ENCODE measurements at regions not wholly inside any gene's neighbourhood (a gene's known extent, or its start where the extent isn't known, plus 50 kb on each side); places are given as distances from the start of the nearest gene placed in this dataset.

DNA sequence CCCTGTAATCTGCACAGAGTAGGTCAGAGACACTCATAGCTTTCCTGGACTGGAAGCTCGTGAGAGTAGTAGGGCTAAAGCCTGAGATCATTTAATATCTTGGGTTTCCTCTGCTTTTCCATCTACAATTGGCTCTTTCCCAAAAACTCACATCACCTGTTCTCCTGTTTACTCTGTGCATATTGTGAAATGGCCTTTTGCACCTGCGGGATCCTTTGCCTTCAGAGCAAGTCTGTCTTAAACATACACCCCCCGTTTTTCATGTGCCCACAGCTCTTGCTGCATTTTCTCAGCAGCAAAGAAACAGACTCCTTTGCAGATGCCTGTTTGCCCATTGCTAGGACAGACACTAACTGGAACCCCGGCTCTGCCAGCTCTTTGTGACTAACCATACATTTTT, 608.3 kb upstream of the PCDH10 start:
- no peak overlapping the region for H3K9ac ChIP-seq (ENCODE audit: low read length)
- no TSS peak for BruUV-seq (replicated peaks)
- TF ChIP-seq EZH2phosphoT487 (IDR thresholded peaks at IDR 0.05; ENCODE audit: borderline replicate concordance, low read length) (no peak), EZH2 (IDR thresholded peaks at IDR 0.05; ENCODE audit: low read length, unreplicated experiment) (no peak)
- TF ChIP-seq, protein P1, sequence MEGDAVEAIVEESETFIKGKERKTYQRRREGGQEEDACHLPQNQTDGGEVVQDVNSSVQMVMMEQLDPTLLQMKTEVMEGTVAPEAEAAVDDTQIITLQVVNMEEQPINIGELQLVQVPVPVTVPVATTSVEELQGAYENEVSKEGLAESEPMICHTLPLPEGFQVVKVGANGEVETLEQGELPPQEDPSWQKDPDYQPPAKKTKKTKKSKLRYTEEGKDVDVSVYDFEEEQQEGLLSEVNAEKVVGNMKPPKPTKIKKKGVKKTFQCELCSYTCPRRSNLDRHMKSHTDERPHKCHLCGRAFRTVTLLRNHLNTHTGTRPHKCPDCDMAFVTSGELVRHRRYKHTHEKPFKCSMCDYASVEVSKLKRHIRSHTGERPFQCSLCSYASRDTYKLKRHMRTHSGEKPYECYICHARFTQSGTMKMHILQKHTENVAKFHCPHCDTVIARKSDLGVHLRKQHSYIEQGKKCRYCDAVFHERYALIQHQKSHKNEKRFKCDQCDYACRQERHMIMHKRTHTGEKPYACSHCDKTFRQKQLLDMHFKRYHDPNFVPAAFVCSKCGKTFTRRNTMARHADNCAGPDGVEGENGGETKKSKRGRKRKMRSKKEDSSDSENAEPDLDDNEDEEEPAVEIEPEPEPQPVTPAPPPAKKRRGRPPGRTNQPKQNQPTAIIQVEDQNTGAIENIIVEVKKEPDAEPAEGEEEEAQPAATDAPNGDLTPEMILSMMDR (conservative IDR thresholded peaks at IDR 0.05; ENCODE audit: low read depth, low read length) = no peak
- DNase-seq = no peak
- H4K20me1 ChIP-seq (ENCODE audit: low read length) = no peaks in the 10 kb centered on the region
- H3K79me2 ChIP-seq (ENCODE audit: low read length) = no peaks in the 10 kb centered on the region
- no peak for ATAC-seq
- no peaks in the 10 kb centered on the region for H3F3A ChIP-seq (ENCODE audit: low read length, unreplicated experiment)
- ChIA-PET CTCF (no interaction called here), POLR2A (ENCODE audit: unreplicated experiment) (no interaction called here)
- H3K9me3 ChIP-seq (ENCODE audit: low read length) = no peaks in the 10 kb centered on the region
- no peak overlapping the region for H2AFZ ChIP-seq (ENCODE audit: low read length)
- no peak overlapping the region for H3K4me3 ChIP-seq (ENCODE audit: low read length)
- H3K9me2 ChIP-seq (replicated peaks; ENCODE audit: low read length) = no peaks in the 10 kb centered on the region
- H3K4me2 ChIP-seq (ENCODE audit: low read length) = no peak overlapping the region
- no peak overlapping the region for H3K27ac ChIP-seq (ENCODE audit: low read length)
- H3K36me3 ChIP-seq (ENCODE audit: low read depth, low read length) = no peaks in the 10 kb centered on the region
- no peaks in the 10 kb centered on the region for H3K27me3 ChIP-seq (ENCODE audit: low read length)
- H3K4me1 ChIP-seq (ENCODE audit: insufficient read depth, low read length) = no peaks in the 10 kb centered on the region
- intact Hi-C loops (cut with micrococcal nuclease) = no loop called here

- no TSS peak for BruUV-seq (replicated peaks)
- ChIA-PET POLR2A (ENCODE audit: unreplicated experiment) (no interaction called here), CTCF (no interaction called here)
- no peaks in the 10 kb centered on the region for H3F3A ChIP-seq (ENCODE audit: low read length, unreplicated experiment)
- no peaks in the 10 kb centered on the region for H4K20me1 ChIP-seq (ENCODE audit: low read length)
- H3K9me2 ChIP-seq (replicated peaks; ENCODE audit: low read length) = no peaks in the 10 kb centered on the region
- TF ChIP-seq, protein P1 (conservative IDR thresholded peaks at IDR 0.05; ENCODE audit: low read depth, low read length) = no peak
- no peak for TF ChIP-seq EZH2 (IDR thresholded peaks at IDR 0.05; ENCODE audit: low read length, unreplicated experiment)
- TF ChIP-seq EZH2phosphoT487 (IDR thresholded peaks at IDR 0.05; ENCODE audit: borderline replicate concordance, low read length) = no peak
- H2AFZ ChIP-seq (ENCODE audit: low read length) = no peak overlapping the region
- no peaks in the 10 kb centered on the region for H3K4me1 ChIP-seq (ENCODE audit: insufficient read depth, low read length)
- intact Hi-C loops (cut with micrococcal nuclease) = no loop called here
- H3K79me2 ChIP-seq (ENCODE audit: low read length) = no peaks in the 10 kb centered on the region
- no peak overlapping the region for H3K4me3 ChIP-seq (ENCODE audit: low read length)
- H3K4me2 ChIP-seq (ENCODE audit: low read length) = no peak overlapping the region
- no peak for DNase-seq
- H3K9me3 ChIP-seq (ENCODE audit: low read length) = no peaks in the 10 kb centered on the region
- no peaks in the 10 kb centered on the region for H3K36me3 ChIP-seq (ENCODE audit: low read depth, low read length)
- no peak overlapping the region for H3K27ac ChIP-seq (ENCODE audit: low read length)
- no peak for ATAC-seq
- no peak overlapping the region for H3K9ac ChIP-seq (ENCODE audit: low read length)
- H3K27me3 ChIP-seq (ENCODE audit: low read length) = no peaks in the 10 kb centered on the region
Observed at GRCh38 chr4:132542228-132542627, 606.9 kb upstream of the PCDH10 start.

DNA sequence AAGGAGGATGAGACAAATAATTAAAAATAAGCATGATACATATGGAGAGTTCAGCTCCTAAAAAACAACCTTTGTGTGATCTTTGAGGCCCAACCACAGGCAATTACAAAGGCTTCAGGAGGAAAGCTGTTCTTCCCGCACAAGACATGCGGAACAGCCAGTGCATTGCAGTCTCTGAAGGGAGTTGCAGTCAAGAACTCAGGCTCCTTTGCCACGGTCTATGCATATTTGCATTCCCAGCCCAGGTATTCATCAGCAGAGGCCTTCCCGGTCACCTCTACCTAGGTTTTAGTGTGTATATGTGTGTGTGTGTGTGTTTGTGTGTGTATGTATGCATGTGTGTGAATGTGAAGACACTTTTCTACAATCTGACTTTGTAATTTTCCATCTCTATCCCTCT, 600.6 kb upstream of the PCDH10 start:
- Histone ChIP-seq H3K4me3 (ENCODE audit: low read length) (no peak overlapping the region), H3K27ac (ENCODE audit: low read length) (no peak overlapping the region), H3K36me3 (ENCODE audit: low read depth, low read length) (no peaks in the 10 kb centered on the region), H3K4me2 (ENCODE audit: low read length) (no peak overlapping the region), H3F3A (ENCODE audit: low read length, unreplicated experiment) (no peaks in the 10 kb centered on the region), H3K79me2 (ENCODE audit: low read length) (no peaks in the 10 kb centered on the region), H4K20me1 (ENCODE audit: low read length) (no peaks in the 10 kb centered on the region), H3K27me3 (ENCODE audit: low read length) (no peaks in the 10 kb centered on the region), H3K9me2 (replicated peaks; ENCODE audit: low read length) (no peaks in the 10 kb centered on the region), H3K9me3 (ENCODE audit: low read length) (no peaks in the 10 kb centered on the region), H2AFZ (ENCODE audit: low read length) (no peak overlapping the region), H3K4me1 (ENCODE audit: insufficient read depth, low read length) (no peaks in the 10 kb centered on the region), H3K9ac (ENCODE audit: low read length) (no peak overlapping the region)
- ATAC-seq = no peak
- no TSS peak for BruUV-seq (replicated peaks)
- DNase-seq = no peak
- no peak for TF ChIP-seq EZH2 (IDR thresholded peaks at IDR 0.05; ENCODE audit: low read length, unreplicated experiment)
- TF ChIP-seq, protein P1 (conservative IDR thresholded peaks at IDR 0.05; ENCODE audit: low read depth, low read length) = no peak
- no peak for TF ChIP-seq EZH2phosphoT487 (IDR thresholded peaks at IDR 0.05; ENCODE audit: borderline replicate concordance, low read length)
- intact Hi-C loops (cut with micrococcal nuclease) = no loop called here
- CTCF ChIA-PET = no interaction called here
- POLR2A ChIA-PET (ENCODE audit: unreplicated experiment) = no interaction called here
